ENCODE measurements at regions not wholly inside any gene's neighbourhood (a gene's known extent, or its start where the extent isn't known, plus 50 kb on each side); places are given as distances from the start of the nearest gene placed in this dataset.

DNA sequence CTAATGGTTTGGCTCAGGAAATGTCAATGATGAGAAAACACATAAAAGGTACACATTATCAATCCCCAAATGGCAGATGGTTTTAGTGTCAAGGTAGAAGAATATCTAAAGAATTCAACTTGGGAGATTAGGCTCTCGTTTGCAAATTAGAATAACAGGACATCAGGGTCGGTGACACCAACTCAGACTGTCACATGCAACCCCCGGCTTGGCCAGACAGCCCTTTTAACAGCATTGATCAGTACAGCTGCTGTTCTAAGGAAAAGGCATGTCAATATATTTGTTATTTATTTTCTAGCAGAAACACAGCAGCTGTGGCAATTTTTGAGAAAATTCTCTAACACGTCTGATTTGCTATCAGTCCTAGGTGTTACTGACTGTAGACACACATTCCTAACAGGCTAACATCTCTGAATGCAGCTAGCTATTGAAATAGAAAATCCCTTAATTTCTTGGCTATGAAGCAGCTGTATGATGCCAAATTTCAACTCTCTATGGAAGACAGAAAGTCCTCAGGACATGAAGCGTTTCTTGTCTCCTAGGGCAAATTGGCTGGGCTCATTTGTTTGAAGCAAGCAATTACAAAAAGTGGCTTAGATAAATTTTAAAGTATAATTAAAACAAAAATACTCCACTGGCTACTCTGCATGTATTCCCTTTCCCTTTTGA, 269.0 kb upstream of the CXXC4 start:
- TF ChIP-seq, protein P1, sequence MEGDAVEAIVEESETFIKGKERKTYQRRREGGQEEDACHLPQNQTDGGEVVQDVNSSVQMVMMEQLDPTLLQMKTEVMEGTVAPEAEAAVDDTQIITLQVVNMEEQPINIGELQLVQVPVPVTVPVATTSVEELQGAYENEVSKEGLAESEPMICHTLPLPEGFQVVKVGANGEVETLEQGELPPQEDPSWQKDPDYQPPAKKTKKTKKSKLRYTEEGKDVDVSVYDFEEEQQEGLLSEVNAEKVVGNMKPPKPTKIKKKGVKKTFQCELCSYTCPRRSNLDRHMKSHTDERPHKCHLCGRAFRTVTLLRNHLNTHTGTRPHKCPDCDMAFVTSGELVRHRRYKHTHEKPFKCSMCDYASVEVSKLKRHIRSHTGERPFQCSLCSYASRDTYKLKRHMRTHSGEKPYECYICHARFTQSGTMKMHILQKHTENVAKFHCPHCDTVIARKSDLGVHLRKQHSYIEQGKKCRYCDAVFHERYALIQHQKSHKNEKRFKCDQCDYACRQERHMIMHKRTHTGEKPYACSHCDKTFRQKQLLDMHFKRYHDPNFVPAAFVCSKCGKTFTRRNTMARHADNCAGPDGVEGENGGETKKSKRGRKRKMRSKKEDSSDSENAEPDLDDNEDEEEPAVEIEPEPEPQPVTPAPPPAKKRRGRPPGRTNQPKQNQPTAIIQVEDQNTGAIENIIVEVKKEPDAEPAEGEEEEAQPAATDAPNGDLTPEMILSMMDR (conservative IDR thresholded peaks at IDR 0.05; ENCODE audit: low read length), result no peak
- TF ChIP-seq EZH2phosphoT487 (IDR thresholded peaks at IDR 0.05; ENCODE audit: borderline replicate concordance, low read depth, low read length), result no peak
